ENCODE measurements at regions not wholly inside any gene's neighbourhood (a gene's known extent, or its start where the extent isn't known, plus 50 kb on each side); places are given as distances from the start of the nearest gene placed in this dataset.

DNA sequence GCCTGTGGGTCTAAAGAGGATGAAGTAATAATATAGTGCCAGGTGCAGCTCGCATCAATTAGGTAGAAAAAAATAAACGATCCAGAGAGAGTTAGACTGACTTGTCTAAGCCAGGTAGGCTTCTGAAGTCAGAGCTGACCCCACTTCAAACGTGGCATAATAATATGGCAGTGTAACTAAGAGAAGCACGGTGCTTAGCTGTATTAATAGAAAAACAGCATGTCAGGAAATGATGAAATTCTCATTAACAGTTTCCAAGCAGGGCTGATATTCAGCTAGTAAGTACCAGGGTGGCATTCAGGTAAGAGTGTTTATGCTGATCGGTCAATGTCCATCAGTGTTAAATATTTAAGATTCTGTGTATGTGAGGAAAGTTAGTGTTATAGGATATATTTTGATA, 145.8 kb upstream of the SAMSN1 start:
- TF ChIP-seq TAF1 (IDR thresholded peaks at IDR 0.05; ENCODE audit: borderline replicate concordance, low read depth, low read length): no peak
- TF ChIP-seq, protein P1, sequence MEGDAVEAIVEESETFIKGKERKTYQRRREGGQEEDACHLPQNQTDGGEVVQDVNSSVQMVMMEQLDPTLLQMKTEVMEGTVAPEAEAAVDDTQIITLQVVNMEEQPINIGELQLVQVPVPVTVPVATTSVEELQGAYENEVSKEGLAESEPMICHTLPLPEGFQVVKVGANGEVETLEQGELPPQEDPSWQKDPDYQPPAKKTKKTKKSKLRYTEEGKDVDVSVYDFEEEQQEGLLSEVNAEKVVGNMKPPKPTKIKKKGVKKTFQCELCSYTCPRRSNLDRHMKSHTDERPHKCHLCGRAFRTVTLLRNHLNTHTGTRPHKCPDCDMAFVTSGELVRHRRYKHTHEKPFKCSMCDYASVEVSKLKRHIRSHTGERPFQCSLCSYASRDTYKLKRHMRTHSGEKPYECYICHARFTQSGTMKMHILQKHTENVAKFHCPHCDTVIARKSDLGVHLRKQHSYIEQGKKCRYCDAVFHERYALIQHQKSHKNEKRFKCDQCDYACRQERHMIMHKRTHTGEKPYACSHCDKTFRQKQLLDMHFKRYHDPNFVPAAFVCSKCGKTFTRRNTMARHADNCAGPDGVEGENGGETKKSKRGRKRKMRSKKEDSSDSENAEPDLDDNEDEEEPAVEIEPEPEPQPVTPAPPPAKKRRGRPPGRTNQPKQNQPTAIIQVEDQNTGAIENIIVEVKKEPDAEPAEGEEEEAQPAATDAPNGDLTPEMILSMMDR (IDR thresholded peaks at IDR 0.05): no peak

Measured in SK-N-SH (cell line).